H1 (cell line): ENCODE measurements at regions not wholly inside any gene's neighbourhood (a gene's known extent, or its start where the extent isn't known, plus 50 kb on each side); places are given as distances from the start of the nearest gene placed in this dataset.

ENCODE experiments used
- CTCF ChIA-PET: fragments of 300-600 bp; sonication (Branson Sonifier 250); formaldehyde crosslinking; loops from one replicate; lab custom pipeline; 2021; ENCODE audit not compliant: partially characterized antibody; lab: Charles Lee
- POLR2A ChIA-PET: fragments of 300-600 bp; sonication (Branson Sonifier 250); formaldehyde crosslinking; loops from one replicate; lab custom pipeline; 2021; ENCODE audit warnings: inconsistent platforms; ENCODE audit not compliant: partially characterized antibody; lab: Charles Lee
- DNase-seq, 2 experiments: peaks; one replicate each; pipeline versions ENCODE4 v3.0.0 to v3.0.0-alpha.2; 2010 to 2022; ENCODE audit warnings: low spot score in 2 of 2, low read depth in 1 of 2, mixed read lengths in 1 of 2
- FAIRE-seq: peaks from 2 replicates; lab custom pipeline; 2011; peaks lifted over from hg19 to GRCh38; lab: Jason Lieb, UNC
- H2AFZ ChIP-seq: 2 replicates; pipeline ENCODE4 v1.8.1; 2012; ENCODE audit warnings: low read length, inconsistent platforms
- H2AK5ac ChIP-seq: 2 replicates; pipeline ENCODE4 v1.6.1; 2013; ENCODE audit warnings: low read depth, low read length
- H2BK120ac ChIP-seq: replicated peaks from 2 replicates; pipeline ENCODE3; 2013; ENCODE audit warnings: low read depth, low read length, inconsistent platforms
- H2BK12ac ChIP-seq: 2 replicates; pipeline ENCODE4 v1.6.1; 2013; ENCODE audit warnings: low read depth, low read length
- H2BK15ac ChIP-seq: 2 replicates; pipeline ENCODE4 v1.6.1; 2013; ENCODE audit warnings: low read length
- H2BK20ac ChIP-seq: 2 replicates; pipeline ENCODE4 v1.6.1; 2013; ENCODE audit warnings: low read length
- H2BK5ac ChIP-seq: 2 replicates; pipeline ENCODE4 v1.6.1; 2013; ENCODE audit warnings: low read depth, low read length
- H3K14ac ChIP-seq: 2 replicates; pipeline ENCODE4 v1.6.1; 2013; ENCODE audit warnings: inconsistent platforms; ENCODE audit not compliant: insufficient read length
- H3K18ac ChIP-seq: 2 replicates; pipeline ENCODE4 v1.6.1; 2013; ENCODE audit warnings: low read length; ENCODE audit errors: extremely low read depth
- H3K23ac ChIP-seq: 2 replicates; pipeline ENCODE4 v1.6.1; 2013; ENCODE audit warnings: inconsistent platforms; ENCODE audit not compliant: insufficient read length
- H3K23me2 ChIP-seq: 2 replicates; pipeline ENCODE4 v1.6.1; 2013; ENCODE audit warnings: low read depth, low read length
- H3K27ac ChIP-seq: 2 replicates; pipeline ENCODE4 v1.6.1; 2011; ENCODE audit warnings: low read depth, low read length, inconsistent platforms
- H3K27me3 ChIP-seq, 4 experiments: replicated peaks in 1 of 4; 1 replicate in 1 of 4; 2 replicates in 3 of 4; pipeline versions ENCODE4 v1.6.1 to v1.8.1; 2011 to 2013; ENCODE audit warnings: low read length in 3 of 4, mild to moderate bottlenecking in 3 of 4, inconsistent platforms in 2 of 4, mixed read lengths in 2 of 4, moderate library complexity in 1 of 4; ENCODE audit not compliant: control insufficient read depth in 3 of 4, insufficient read depth in 3 of 4; ENCODE audit errors: extremely low read depth in 1 of 4
- H3K36me3 ChIP-seq, 4 experiments: 2 replicates each; pipeline versions ENCODE4 v1.6.1 to v1.8.1; 2011 to 2013; ENCODE audit warnings: mild to moderate bottlenecking in 4 of 4, low read length in 3 of 4, moderate library complexity in 2 of 4, control low read depth in 1 of 4, inconsistent platforms in 1 of 4; ENCODE audit not compliant: insufficient read depth in 4 of 4, control insufficient read depth in 2 of 4
- H3K4ac ChIP-seq: replicated peaks from 2 replicates; pipeline ENCODE3; 2013; ENCODE audit warnings: low read length, low read depth, mixed read lengths, inconsistent platforms; ENCODE audit not compliant: insufficient read length
- H3K4me1 ChIP-seq, 4 experiments: replicated peaks in 1 of 4; 1 replicate in 1 of 4; 2 replicates in 3 of 4; pipeline versions ENCODE4 v1.6.1 to v1.8.1; 2011 to 2013; ENCODE audit warnings: low read length in 3 of 4, inconsistent platforms in 2 of 4, mixed read lengths in 1 of 4; ENCODE audit not compliant: insufficient read depth in 4 of 4, control insufficient read depth in 3 of 4
- H3K4me2 ChIP-seq, 2 experiments: 2 replicates each; pipeline versions ENCODE4 v1.6.1 to v1.8.1; 2011 to 2013; ENCODE audit warnings: low read depth in 2 of 2, low read length in 2 of 2, control low read depth in 1 of 2, inconsistent platforms in 1 of 2, mild to moderate bottlenecking in 1 of 2; ENCODE audit not compliant: insufficient read depth in 1 of 2
- H3K4me3 ChIP-seq, 4 experiments: fragments of 200-600, 300-600 bp in 1 of 4; sonication (generic), shearing (Covaris generic), sonication (Bioruptor Twin) in 1 of 4; 2 replicates each; pipeline versions ENCODE4 v1.5.1 to v1.8.1; 2011 to 2016; ENCODE audit warnings: low read length in 4 of 4, low read depth in 3 of 4, control low read depth in 2 of 4, inconsistent platforms in 2 of 4, mild to moderate bottlenecking in 2 of 4, mixed read lengths in 1 of 4, moderate library complexity in 1 of 4; ENCODE audit not compliant: insufficient read depth in 2 of 4; ENCODE audit errors: extremely low read depth in 1 of 4
- H3K56ac ChIP-seq: replicated peaks from 2 replicates; pipeline ENCODE3; 2013; ENCODE audit warnings: low read depth, mild to moderate bottlenecking, mixed read lengths, low read length, inconsistent platforms; ENCODE audit not compliant: insufficient read length
- H3K79me1 ChIP-seq: 2 replicates; pipeline ENCODE4 v1.6.1; 2013; ENCODE audit warnings: low read depth, low read length, control low read depth
- H3K79me2 ChIP-seq, 2 experiments: 2 replicates each; pipeline versions ENCODE4 v1.6.1 to v1.8.1; 2012 to 2013; ENCODE audit warnings: low read length in 2 of 2, mild to moderate bottlenecking in 2 of 2, inconsistent platforms in 1 of 2; ENCODE audit not compliant: insufficient read depth in 2 of 2, control insufficient read depth in 1 of 2
- H3K9ac ChIP-seq, 4 experiments: replicated peaks in 1 of 4; 1 replicate in 1 of 4; 2 replicates in 3 of 4; pipeline versions ENCODE4 v1.6.1 to v1.8.1; 2011 to 2013; ENCODE audit warnings: low read depth in 3 of 4, low read length in 3 of 4, control low read depth in 2 of 4, mild to moderate bottlenecking in 2 of 4, moderate library complexity in 2 of 4, inconsistent platforms in 1 of 4; ENCODE audit errors: extremely low read depth in 1 of 4
- H3K9me3 ChIP-seq, 2 experiments: 2 replicates each; pipeline versions ENCODE4 v1.6.1 to v1.8.1; 2012 to 2013; ENCODE audit warnings: mild to moderate bottlenecking in 2 of 2, moderate library complexity in 2 of 2, control low read depth in 1 of 2, inconsistent platforms in 1 of 2, low read depth in 1 of 2, low read length in 1 of 2, mixed read lengths in 1 of 2; ENCODE audit not compliant: insufficient read depth in 2 of 2
- H4K20me1 ChIP-seq, 2 experiments: replicated peaks in 1 of 2; 2 replicates each; pipeline versions ENCODE3 to v1.8.1; 2011 to 2013; ENCODE audit warnings: inconsistent platforms in 2 of 2, low read length in 2 of 2, mild to moderate bottlenecking in 1 of 2; ENCODE audit not compliant: insufficient read depth in 2 of 2, control insufficient read depth in 1 of 2
- H4K5ac ChIP-seq: 2 replicates; pipeline ENCODE4 v1.6.1; 2013; ENCODE audit warnings: low read length, low read depth, mixed read lengths, inconsistent platforms; ENCODE audit not compliant: insufficient read length
- H4K8ac ChIP-seq: 2 replicates; pipeline ENCODE4 v1.8.0; 2013; ENCODE audit warnings: mild to moderate bottlenecking, moderate library complexity, low read length, inconsistent platforms; ENCODE audit not compliant: insufficient read depth; ENCODE audit errors: extremely low read depth
- H4K91ac ChIP-seq: replicated peaks from 2 replicates; pipeline ENCODE3; 2013; ENCODE audit warnings: low read length, mixed read lengths, inconsistent platforms; ENCODE audit not compliant: insufficient read length
- BACH1 ChIP-seq: IDR thresholded peaks from 2 replicates; pipeline ENCODE4 v1.6.1; 2012; ENCODE audit warnings: low read length, improper control_type of control experiment
- CHD1 ChIP-seq: IDR thresholded peaks from 2 replicates; pipeline ENCODE4 v1.6.1; 2012; ENCODE audit warnings: low read depth, low read length, improper control_type of control experiment
- CTCF ChIP-seq, 3 experiments: IDR thresholded peaks; 1 replicate in 2 of 3; 2 replicates in 1 of 3; pipeline versions ENCODE4 v1.5.1 to v1.6.1; 2011; ENCODE audit warnings: low read length in 3 of 3, mild to moderate bottlenecking in 3 of 3, inconsistent platforms in 2 of 3, low read depth in 1 of 3, moderate library complexity in 1 of 3; ENCODE audit not compliant: insufficient read depth in 1 of 3; ENCODE audit errors: control extremely low read depth in 1 of 3
- EZH2 ChIP-seq: fragments of 200-600 bp; sonication (generic); IDR thresholded peaks from 2 replicates; pipeline ENCODE4 v1.7.1; 2012; ENCODE audit warnings: low read depth, mild to moderate bottlenecking, moderate library complexity, low read length, inconsistent platforms; ENCODE audit not compliant: severe bottlenecking
- KDM4A ChIP-seq: IDR thresholded peaks from one replicate; pipeline ENCODE4 v1.7.1; 2012; ENCODE audit warnings: low read depth, mild to moderate bottlenecking, moderate library complexity, low read length, inconsistent platforms; ENCODE audit not compliant: severe bottlenecking
- POU5F1 ChIP-seq: IDR thresholded peaks from 2 replicates; pipeline ENCODE4 v1.6.1; 2011; ENCODE audit warnings: low read depth, mild to moderate bottlenecking, low read length, moderate library complexity
- RBBP5 ChIP-seq: IDR thresholded peaks from 2 replicates; pipeline ENCODE4 v1.7.1; 2012; ENCODE audit warnings: low read depth, mild to moderate bottlenecking, inconsistent platforms, low read length, moderate library complexity, borderline replicate concordance
- RFX5 ChIP-seq: IDR thresholded peaks from 2 replicates; pipeline ENCODE4 v1.6.1; 2011; ENCODE audit warnings: low read depth, low read length, improper control_type of control experiment, borderline replicate concordance
- RXRA ChIP-seq: IDR thresholded peaks from 2 replicates; pipeline ENCODE4 v1.6.1; 2011; ENCODE audit warnings: low read depth, mild to moderate bottlenecking, low read length, moderate library complexity; ENCODE audit not compliant: insufficient read depth
- SIX5 ChIP-seq: IDR thresholded peaks from 2 replicates; pipeline ENCODE4 v1.6.1; 2011; ENCODE audit warnings: mild to moderate bottlenecking, low read depth, low read length
- SP1 ChIP-seq: IDR thresholded peaks from 2 replicates; pipeline ENCODE4 v1.6.1; 2011; ENCODE audit warnings: low read depth, low read length
- SRF ChIP-seq: IDR thresholded peaks from 2 replicates; pipeline ENCODE4 v1.6.1; 2011; ENCODE audit warnings: mild to moderate bottlenecking, low read depth, low read length, moderate library complexity
- TAF1 ChIP-seq: IDR thresholded peaks from 2 replicates; pipeline ENCODE4 v1.6.1; 2011; ENCODE audit warnings: mild to moderate bottlenecking, low read depth, low read length
- TAF7 ChIP-seq: optimal IDR thresholded peaks from 2 replicates; pipeline ENCODE3; 2011; ENCODE audit warnings: low read depth, mild to moderate bottlenecking, inconsistent platforms, low read length, moderate library complexity, borderline replicate concordance

- Histone ChIP-seq H3K27ac (no peak overlapping the region), H2BK15ac (no peak overlapping the region), H3K4me3 (no peak overlapping the region), H3K18ac (no peak overlapping the region), H2AK5ac (no peak overlapping the region), H3K79me1 (no peaks in the 10 kb centered on the region), H3K23ac (no peak overlapping the region), H4K8ac (no peak overlapping the region), H3K4ac (no peak overlapping the region), H3K79me2 (no peaks in the 10 kb centered on the region), H2BK5ac (no peak overlapping the region), H2BK120ac (no peak overlapping the region), H3K9me3 (no peaks in the 10 kb centered on the region), H3K4me1 (no peaks in the 10 kb centered on the region), H2BK20ac (no peak overlapping the region), H3K23me2 (no peaks in the 10 kb centered on the region), H3K27me3 (no peaks in the 10 kb centered on the region), H3K36me3 (no peaks in the 10 kb centered on the region), H3K56ac (no peak overlapping the region), H3K14ac (no peak overlapping the region), H3K9ac (no peak overlapping the region), H2BK12ac (no peak overlapping the region), H2AFZ (no peak overlapping the region), H4K91ac (no peak overlapping the region), H4K20me1 (no peaks in the 10 kb centered on the region), H3K4me2 (no peak overlapping the region), H4K5ac (no peak overlapping the region)
- POLR2A ChIA-PET = no interaction called here
- DNase-seq (no peak), FAIRE-seq (no peak)
- CTCF ChIA-PET = interaction anchor here (1.2 kb wide), 1 partner anchor 14 kb away, joined by 4 read pairs; no protein-coding TSS in a partner anchor
- TF ChIP-seq EZH2 (no peak), SRF (no peak), POU5F1 (no peak), RXRA (no peak), KDM4A (no peak), BACH1 (no peak), CTCF (IDR thresholded peaks at IDR 0.05; ENCODE audit: control extremely low read depth in 1 of 3, insufficient read depth in 1 of 3, low read depth in 1 of 3, low read length in 3 of 3) (no peak), TAF1 (no peak), CHD1 (no peak), TAF7 (no peak), RFX5 (no peak), SIX5 (no peak), SP1 (no peak), RBBP5 (no peak)
Observed at GRCh38 chr9:13414349-13414748, 134.9 kb upstream of the MPDZ start.
